Thyroid gland (tissue), 4 donors: ENCODE measurements at regions not wholly inside any gene's neighbourhood (a gene's known extent, or its start where the extent isn't known, plus 50 kb on each side); places are given as distances from the start of the nearest gene placed in this dataset.

ENCODE experiments used
- CTCF ChIP-seq, 6 experiments: fragments of 200-600 bp in 3 of 6; fragments of 450-650 bp in 3 of 6; sonication (generic) in 3 of 6; IDR thresholded peaks; one replicate each; pipeline ENCODE4 v1.5.1; 2016 to 2019; ENCODE audit warnings: antibody characterized with exemption in 6 of 6, mild to moderate bottlenecking in 2 of 6, inconsistent platforms in 1 of 6, moderate library complexity in 1 of 6
- POLR2A ChIP-seq, 2 donors: fragments of 450-650 bp; IDR thresholded peaks; one replicate each; pipeline ENCODE4 v1.6.1; 2017; ENCODE audit warnings: antibody characterized with exemption in 2 of 2, mild to moderate bottlenecking in 2 of 2, moderate library complexity in 1 of 2

DNA sequence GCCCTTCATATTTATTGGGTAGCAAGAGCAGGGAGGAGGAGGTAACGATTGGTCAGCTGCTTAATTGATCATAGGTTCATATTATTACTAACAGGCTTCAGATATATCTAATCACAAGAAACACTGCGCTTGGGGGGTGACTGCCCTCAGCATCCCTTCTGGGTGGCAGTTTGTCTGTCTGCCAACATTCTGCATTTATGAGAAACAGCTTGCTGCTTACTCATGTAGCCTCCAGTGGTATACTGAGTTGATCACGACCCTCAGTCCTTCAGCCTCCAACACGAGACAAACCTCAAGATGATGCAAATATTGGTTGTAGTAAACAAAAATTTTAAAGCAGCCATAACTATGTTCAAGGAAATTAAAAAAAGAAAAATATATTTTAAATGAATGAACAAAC, 657.8 kb upstream of the PHF14 start:
- no peak for TF ChIP-seq CTCF (IDR thresholded peaks at IDR 0.05)
- TF ChIP-seq POLR2A (IDR thresholded peaks at IDR 0.05): no peak
